Memory B cell (primary cell): ENCODE measurements at regions not wholly inside any gene's neighbourhood (a gene's known extent, or its start where the extent isn't known, plus 50 kb on each side); places are given as distances from the start of the nearest gene placed in this dataset.

Experiments used
- ATAC-seq: fragments of 150-1000 bp; cut with Tn5 transposase; 2 replicates; pipeline ENCODE4 v1.10.0; 2021; ENCODE audit warnings: low read depth, mild to moderate bottlenecking, moderate library complexity
- DNase-seq, 2 donors: peaks; one replicate each; pipeline ENCODE4 v3.0.0; 2022; ENCODE audit warnings: low spot score in 2 of 2
- H3K27ac Mint-ChIP-seq: one replicate; pipeline ENCODE4 v1.8.0; 2022; ENCODE audit warnings: mild to moderate bottlenecking, moderate library complexity, mixed read lengths
- H3K27me3 Mint-ChIP-seq: one replicate; pipeline ENCODE4 v1.8.0; 2022; ENCODE audit warnings: mixed read lengths
- H3K36me3 Mint-ChIP-seq: one replicate; pipeline ENCODE4 v1.8.0; 2022; ENCODE audit warnings: mild to moderate bottlenecking, mixed read lengths
- H3K4me1 Mint-ChIP-seq: one replicate; pipeline ENCODE4 v1.8.0; 2022; ENCODE audit warnings: mixed read lengths
- H3K4me3 Mint-ChIP-seq: one replicate; pipeline ENCODE4 v1.8.0; 2022; ENCODE audit warnings: mild to moderate bottlenecking, moderate library complexity, mixed read lengths
- H3K9me3 Mint-ChIP-seq: one replicate; pipeline ENCODE4 v1.8.0; 2022; ENCODE audit warnings: mixed read lengths

GRCh38 chr4:138736362-138736761, 279.2 kb upstream of the NOCT start:
- Mint-ChIP-seq H3K9me3 (peaks cover 2% of the 10 kb centered on the region), H3K27me3 (peaks cover 2% of the 10 kb centered on the region), H3K4me3 (no peak overlapping the region), H3K36me3 (no peaks in the 10 kb centered on the region), H3K4me1 (no peaks in the 10 kb centered on the region), H3K27ac (no peak overlapping the region)
- ATAC-seq (no peak), DNase-seq (no peak)

DNA sequence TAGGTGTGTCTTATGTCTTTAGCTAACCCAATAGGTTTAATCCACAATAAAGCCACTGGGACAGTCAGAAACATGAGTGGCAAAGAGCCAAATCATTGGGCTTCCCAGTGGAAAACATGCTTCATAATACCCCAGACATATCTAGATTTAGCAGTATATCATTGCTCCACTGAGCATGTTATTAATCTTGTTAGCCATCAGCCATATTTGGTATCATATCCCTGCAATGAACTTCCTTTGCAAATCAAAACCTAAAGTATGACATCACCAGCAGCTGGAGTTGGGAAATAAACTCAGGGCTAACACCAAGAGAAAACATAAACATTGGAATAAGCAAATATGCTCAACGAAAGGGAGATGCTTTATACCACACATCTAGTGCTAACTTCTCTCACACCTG, 280.8 kb upstream of the NOCT start:
- Mint-ChIP-seq H3K4me1 (no peaks in the 10 kb centered on the region), H3K27ac (no peak overlapping the region), H3K4me3 (no peak overlapping the region), H3K27me3 (no peaks in the 10 kb centered on the region), H3K9me3 (peaks cover 1% of the 10 kb centered on the region), H3K36me3 (no peaks in the 10 kb centered on the region)
- DNase-seq (no peak), ATAC-seq (no peak)

- Mint-ChIP-seq H3K36me3 (no peaks in the 10 kb centered on the region), H3K27ac (no peak overlapping the region), H3K27me3 (no peaks in the 10 kb centered on the region), H3K4me3 (no peak overlapping the region), H3K9me3 (peaks cover 1% of the 10 kb centered on the region), H3K4me1 (no peaks in the 10 kb centered on the region)
- DNase-seq = no peak
- no peak for ATAC-seq
Measured at GRCh38 chr4:138728566-138728965, 287.0 kb upstream of the NOCT start.

DNA sequence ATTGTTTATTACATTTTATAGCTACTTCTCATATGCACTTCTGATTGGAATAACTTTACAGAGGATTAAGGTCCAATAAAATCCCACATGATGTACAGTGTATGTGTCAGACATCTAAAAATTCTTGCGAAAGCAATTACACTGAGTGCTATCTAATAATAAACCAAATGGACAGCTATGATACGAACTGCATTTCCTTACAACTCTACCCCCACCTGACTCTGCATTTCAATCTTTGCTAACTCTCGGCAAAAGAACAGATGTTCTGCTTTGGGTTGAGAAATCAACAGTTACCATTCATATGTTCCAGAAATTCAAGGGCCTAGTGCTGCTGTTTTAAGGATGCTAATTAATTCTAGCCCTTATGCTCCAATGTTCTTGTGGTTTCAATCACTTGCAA, 287.9 kb upstream of the NOCT start:
- Mint-ChIP-seq H3K4me1 (no peaks in the 10 kb centered on the region), H3K36me3 (no peaks in the 10 kb centered on the region), H3K9me3 (peaks cover 1% of the 10 kb centered on the region), H3K4me3 (no peak overlapping the region), H3K27me3 (no peaks in the 10 kb centered on the region), H3K27ac (no peak overlapping the region)
- ATAC-seq (no peak), DNase-seq (no peak)

- H3K9me3 Mint-ChIP-seq = no peaks in the 10 kb centered on the region
- H3K4me3 Mint-ChIP-seq = no peak overlapping the region
- no peaks in the 10 kb centered on the region for H3K36me3 Mint-ChIP-seq
- H3K4me1 Mint-ChIP-seq = no peaks in the 10 kb centered on the region
- DNase-seq (no peak), ATAC-seq (no peak)
- H3K27ac Mint-ChIP-seq = no peak overlapping the region
- H3K27me3 Mint-ChIP-seq = no peaks in the 10 kb centered on the region
Measured at GRCh38 chr4:138724530-138724929, 291.1 kb upstream of the NOCT start.

DNA sequence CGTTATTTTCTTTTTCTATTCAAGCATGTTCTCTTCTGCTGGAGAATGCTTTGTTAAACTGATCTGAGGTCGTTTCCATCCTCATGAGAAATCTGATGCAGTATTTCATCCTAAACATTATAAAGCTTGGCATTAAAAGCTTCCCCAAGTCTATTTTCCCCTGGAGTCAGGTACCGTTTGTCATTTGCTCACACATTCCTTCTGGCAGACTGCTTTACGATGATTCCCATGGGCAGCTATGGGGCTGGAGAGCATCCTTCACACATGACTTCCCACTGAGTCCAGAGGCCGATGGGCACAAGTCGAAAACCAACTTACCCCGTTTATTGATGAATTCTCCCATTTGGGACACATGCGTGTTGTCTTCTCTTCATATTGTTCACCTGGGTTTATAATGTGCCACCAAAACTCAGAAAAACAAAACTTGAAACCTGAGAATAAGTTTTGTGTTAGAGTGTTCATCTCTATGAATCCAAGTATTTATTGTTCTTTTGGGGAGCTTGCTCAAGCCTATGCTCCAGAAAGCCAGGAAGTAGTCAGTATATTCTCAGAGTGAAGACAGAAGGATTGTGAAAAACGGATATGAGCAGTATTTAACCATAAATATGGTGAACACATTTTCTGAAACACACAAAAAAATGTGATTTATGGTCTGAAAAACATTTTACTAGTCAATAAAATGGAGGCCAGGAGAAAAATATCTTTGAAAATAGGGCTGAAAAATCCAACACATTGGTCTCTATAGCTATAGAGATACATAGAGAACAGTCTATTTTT, 298.8 kb upstream of the NOCT start:
- no peak for ATAC-seq
- DNase-seq = no peak
- Mint-ChIP-seq H3K9me3 (no peaks in the 10 kb centered on the region), H3K4me3 (no peak overlapping the region), H3K36me3 (no peaks in the 10 kb centered on the region), H3K27ac (no peak overlapping the region), H3K27me3 (no peaks in the 10 kb centered on the region), H3K4me1 (no peaks in the 10 kb centered on the region)

DNA sequence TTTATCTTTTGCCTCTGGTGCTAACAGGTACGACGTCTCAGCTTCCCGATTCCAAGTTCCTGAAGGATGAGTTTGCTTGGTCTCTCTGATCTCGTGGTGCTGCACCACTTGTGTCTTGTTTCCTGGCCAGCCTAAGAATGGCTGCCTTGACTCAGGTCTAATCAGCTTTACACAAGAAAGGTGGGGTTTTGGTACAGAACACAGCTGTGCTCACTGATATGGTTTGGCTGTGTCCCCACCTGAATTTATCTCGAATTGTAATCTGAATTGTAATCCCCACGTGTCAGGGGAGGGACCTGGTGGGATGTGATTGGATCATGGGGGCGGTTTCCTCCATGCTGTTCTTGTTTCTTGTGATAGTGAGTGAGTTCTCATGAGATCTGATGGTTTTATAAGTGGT, 305.3 kb upstream of the NOCT start:
- Mint-ChIP-seq H3K36me3 (no peaks in the 10 kb centered on the region), H3K27me3 (peaks cover 13% of the 10 kb centered on the region), H3K4me3 (no peak overlapping the region), H3K4me1 (no peaks in the 10 kb centered on the region), H3K9me3 (no peaks in the 10 kb centered on the region), H3K27ac (no peak overlapping the region)
- no peak for DNase-seq
- ATAC-seq = no peak

- Mint-ChIP-seq H3K4me1 (no peaks in the 10 kb centered on the region), H3K9me3 (no peaks in the 10 kb centered on the region), H3K27me3 (peaks cover 13% of the 10 kb centered on the region), H3K36me3 (no peaks in the 10 kb centered on the region), H3K4me3 (no peak overlapping the region), H3K27ac (no peak overlapping the region)
- DNase-seq (no peak), ATAC-seq (no peak)
Measured at GRCh38 chr4:138709859-138710258, 305.7 kb upstream of the NOCT start.

- DNase-seq (no peak), ATAC-seq (no peak)
- no peak overlapping the region for H3K27ac Mint-ChIP-seq
- H3K9me3 Mint-ChIP-seq = no peaks in the 10 kb centered on the region
- H3K4me1 Mint-ChIP-seq = no peaks in the 10 kb centered on the region
- H3K4me3 Mint-ChIP-seq = no peak overlapping the region
- H3K36me3 Mint-ChIP-seq = no peaks in the 10 kb centered on the region
- H3K27me3 Mint-ChIP-seq = peaks cover 13% of the 10 kb centered on the region
Measured at GRCh38 chr4:138707746-138708677, 307.6 kb upstream of the NOCT start.

- Mint-ChIP-seq H3K36me3 (no peaks in the 10 kb centered on the region), H3K27ac (no peak overlapping the region), H3K9me3 (no peaks in the 10 kb centered on the region), H3K27me3 (peaks cover 13% of the 10 kb centered on the region), H3K4me1 (no peaks in the 10 kb centered on the region), H3K4me3 (no peak overlapping the region)
- DNase-seq (no peak), ATAC-seq (no peak)
Measured at GRCh38 chr4:138706201-138706600, 309.4 kb upstream of the NOCT start.

DNA sequence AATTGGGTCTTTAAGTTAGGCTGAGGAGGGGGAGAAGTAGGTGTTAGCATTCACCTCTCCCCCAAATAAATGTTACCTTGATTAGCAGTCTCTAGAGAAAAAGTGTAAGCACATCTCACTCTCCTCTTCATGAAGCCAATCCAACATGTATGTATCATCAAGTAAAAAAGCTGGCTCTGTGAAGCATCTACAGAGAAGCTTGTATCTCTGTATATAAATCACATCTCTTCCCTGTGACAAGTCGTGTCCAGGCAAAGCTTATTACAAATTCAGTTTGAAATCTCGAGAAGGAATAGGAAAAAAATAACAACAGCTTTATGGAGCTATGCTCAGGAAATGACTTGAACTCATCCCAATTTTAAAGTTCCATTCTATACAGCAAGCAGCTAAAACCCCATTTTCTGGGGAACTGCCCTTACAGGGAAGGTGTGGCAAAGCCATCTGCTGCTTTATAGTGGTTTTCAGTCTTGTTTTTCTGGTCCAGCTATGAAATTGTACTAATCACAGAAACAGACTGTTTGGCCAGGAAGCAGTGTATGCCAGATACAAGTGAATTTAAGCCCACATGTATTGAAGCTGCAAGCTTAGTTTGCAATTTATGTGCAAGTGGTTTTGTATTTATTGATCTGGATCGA, 313.3 kb upstream of the NOCT start:
- Mint-ChIP-seq H3K4me1 (no peaks in the 10 kb centered on the region), H3K27ac (no peak overlapping the region), H3K36me3 (no peaks in the 10 kb centered on the region), H3K27me3 (peaks cover 3% of the 10 kb centered on the region), H3K4me3 (no peak overlapping the region), H3K9me3 (no peaks in the 10 kb centered on the region)
- no peak for ATAC-seq
- no peak for DNase-seq

GRCh38 chr4:138698641-138699040, 316.9 kb upstream of the NOCT start:
- H3K4me3 Mint-ChIP-seq = no peak overlapping the region
- no peaks in the 10 kb centered on the region for H3K9me3 Mint-ChIP-seq
- ATAC-seq (no peak), DNase-seq (no peak)
- no peak overlapping the region for H3K27ac Mint-ChIP-seq
- H3K27me3 Mint-ChIP-seq = peaks cover 10% of the 10 kb centered on the region
- H3K4me1 Mint-ChIP-seq = no peaks in the 10 kb centered on the region
- H3K36me3 Mint-ChIP-seq = no peaks in the 10 kb centered on the region

DNA sequence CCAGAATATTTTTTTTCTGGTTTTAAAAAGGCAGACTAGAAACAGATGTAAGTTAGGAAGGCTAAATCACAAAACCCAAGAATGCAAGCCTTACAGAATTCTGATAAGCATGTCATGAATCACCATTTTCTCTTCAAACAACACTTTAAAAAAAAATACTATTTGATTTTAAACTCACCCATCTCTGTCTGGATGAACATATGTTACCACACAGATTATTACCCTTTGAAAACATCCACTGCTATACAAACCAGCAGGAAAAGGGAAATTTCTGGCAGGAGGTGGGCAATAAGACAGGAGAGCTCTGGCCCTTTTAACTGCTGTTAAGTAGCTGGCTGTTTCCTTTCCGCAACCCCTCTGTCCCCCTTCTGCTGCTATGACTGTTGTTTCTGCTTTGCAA, 317.7 kb upstream of the NOCT start:
- no peak for ATAC-seq
- H3K4me1 Mint-ChIP-seq = no peaks in the 10 kb centered on the region
- H3K36me3 Mint-ChIP-seq = no peaks in the 10 kb centered on the region
- H3K4me3 Mint-ChIP-seq = no peak overlapping the region
- no peak overlapping the region for H3K27ac Mint-ChIP-seq
- no peaks in the 10 kb centered on the region for H3K9me3 Mint-ChIP-seq
- peaks cover 10% of the 10 kb centered on the region for H3K27me3 Mint-ChIP-seq
- DNase-seq = no peak

DNA sequence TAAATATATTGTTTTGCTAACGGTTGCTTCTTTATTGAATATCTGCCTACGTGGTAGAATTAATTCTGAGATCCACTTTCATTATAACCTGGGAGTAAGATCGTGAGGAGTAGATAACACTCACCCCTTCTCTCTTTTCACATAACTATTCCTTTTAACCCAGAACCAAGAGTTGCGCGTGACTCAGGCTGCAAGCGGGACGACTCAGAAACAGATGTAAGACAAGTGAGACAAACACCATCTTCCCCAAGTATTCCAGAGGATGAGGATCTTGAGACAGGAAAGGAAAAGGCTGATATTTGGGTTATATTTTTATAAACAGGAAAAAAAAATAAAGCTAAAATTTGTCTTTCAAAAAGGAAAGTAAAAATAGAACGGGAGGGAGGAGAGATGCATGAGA, 318.8 kb upstream of the NOCT start:
- Mint-ChIP-seq H3K4me1 (no peaks in the 10 kb centered on the region), H3K9me3 (no peaks in the 10 kb centered on the region)

More for the DNA sequence above, 318.8 kb upstream of the NOCT start:
- DNase-seq = no peak
- H3K27me3 Mint-ChIP-seq = peaks cover 10% of the 10 kb centered on the region
- H3K27ac Mint-ChIP-seq = no peak overlapping the region
- H3K36me3 Mint-ChIP-seq = no peaks in the 10 kb centered on the region
- H3K4me3 Mint-ChIP-seq = no peak overlapping the region
- ATAC-seq = no peak
